ENCODE measurements at regions not wholly inside any gene's neighbourhood (a gene's known extent, or its start where the extent isn't known, plus 50 kb on each side); places are given as distances from the start of the nearest gene placed in this dataset.

- TF ChIP-seq, protein P1, sequence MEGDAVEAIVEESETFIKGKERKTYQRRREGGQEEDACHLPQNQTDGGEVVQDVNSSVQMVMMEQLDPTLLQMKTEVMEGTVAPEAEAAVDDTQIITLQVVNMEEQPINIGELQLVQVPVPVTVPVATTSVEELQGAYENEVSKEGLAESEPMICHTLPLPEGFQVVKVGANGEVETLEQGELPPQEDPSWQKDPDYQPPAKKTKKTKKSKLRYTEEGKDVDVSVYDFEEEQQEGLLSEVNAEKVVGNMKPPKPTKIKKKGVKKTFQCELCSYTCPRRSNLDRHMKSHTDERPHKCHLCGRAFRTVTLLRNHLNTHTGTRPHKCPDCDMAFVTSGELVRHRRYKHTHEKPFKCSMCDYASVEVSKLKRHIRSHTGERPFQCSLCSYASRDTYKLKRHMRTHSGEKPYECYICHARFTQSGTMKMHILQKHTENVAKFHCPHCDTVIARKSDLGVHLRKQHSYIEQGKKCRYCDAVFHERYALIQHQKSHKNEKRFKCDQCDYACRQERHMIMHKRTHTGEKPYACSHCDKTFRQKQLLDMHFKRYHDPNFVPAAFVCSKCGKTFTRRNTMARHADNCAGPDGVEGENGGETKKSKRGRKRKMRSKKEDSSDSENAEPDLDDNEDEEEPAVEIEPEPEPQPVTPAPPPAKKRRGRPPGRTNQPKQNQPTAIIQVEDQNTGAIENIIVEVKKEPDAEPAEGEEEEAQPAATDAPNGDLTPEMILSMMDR (conservative IDR thresholded peaks at IDR 0.05): no peak
- TF ChIP-seq ZFX (IDR thresholded peaks at IDR 0.05): no peak
Measured at GRCh38 chr13:78826312-78826711, 167.4 kb upstream of the OBI1 start.
